GM19463 (cell line): ENCODE measurements at regions not wholly inside any gene's neighbourhood (a gene's known extent, or its start where the extent isn't known, plus 50 kb on each side); places are given as distances from the start of the nearest gene placed in this dataset.
"Not testable (repeated sequence)": the region's sequence is repeated elsewhere in the genome, so short reads cannot be mapped to it uniquely, and the experiment has no call there.

Experiments
- ATAC-seq: cut with Tn5 transposase; IDR thresholded peaks from one replicate; pipeline ENCODE4 v1.9.1; 2021; ENCODE audit warnings: mild to moderate bottlenecking, moderate library complexity; ENCODE audit not compliant: unreplicated experiment

DNA sequence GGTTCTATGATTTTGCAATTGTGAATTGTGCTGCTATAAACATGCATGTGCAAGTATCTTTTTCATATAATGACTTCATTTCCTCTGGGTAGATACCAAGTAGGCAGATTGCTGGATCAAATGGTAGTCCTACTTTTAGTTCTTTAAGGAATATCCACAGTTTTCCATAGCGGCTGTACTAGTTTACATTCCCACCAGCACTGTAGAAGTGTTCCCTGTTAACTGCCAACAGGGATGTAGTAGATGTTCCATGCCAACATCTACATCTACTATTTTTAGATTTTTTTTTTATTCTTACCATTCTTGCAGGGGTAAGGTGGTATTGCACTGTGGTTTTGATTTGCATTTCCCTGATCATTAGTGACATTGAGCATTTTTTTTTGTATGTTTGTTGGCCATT is 100.5 kb upstream of the SGCD start:
- not testable (repeated sequence) for ATAC-seq

DNA sequence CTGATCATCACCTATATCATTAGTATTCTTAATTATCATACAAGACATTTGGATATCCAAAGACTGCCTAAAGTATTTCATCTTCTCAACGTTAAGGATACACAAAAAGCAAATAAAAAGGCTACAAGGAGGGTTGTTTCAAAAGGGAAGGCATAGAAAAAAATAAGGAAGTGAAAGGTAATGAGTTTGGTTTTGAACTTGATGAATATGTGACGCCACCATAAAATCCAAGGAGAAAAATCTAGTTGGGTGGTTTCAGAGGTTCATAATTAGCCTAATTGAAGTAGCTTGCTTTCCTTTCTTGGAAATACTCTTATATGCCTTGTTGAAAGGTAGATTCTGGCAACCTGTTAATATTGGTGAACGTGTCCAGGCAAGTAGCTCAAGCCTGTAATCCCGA is 96.1 kb upstream of the SGCD start:
- no peak for ATAC-seq

DNA sequence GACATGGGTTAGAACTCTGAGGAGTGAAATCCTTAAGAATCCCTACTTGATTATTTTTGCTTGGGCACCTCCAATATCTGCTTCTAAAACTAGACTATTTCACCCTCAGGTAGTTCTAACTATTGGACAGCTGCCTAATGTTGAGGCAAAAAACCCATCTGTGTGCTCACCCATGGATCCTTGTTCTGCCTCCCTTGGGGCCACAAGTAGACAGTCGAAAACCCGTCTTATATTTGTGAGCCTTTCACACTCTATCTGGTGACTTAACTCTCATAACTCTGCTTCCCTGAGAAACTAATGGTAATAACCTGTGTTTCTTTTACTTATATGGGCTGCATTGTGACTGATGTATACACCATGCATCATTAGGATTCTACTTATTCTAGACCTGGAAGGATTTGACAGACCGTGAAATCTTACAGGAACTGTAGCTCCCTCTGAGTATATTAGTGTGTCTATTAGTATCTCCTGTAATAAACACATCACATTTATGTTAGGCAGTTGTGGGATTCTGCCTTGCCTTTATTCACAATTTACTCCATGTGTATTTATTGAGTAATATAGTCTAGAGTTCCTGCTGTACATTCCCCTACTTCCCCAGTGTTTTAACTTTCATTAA is 94.6 kb upstream of the SGCD start:
- ATAC-seq, result no peak

DNA sequence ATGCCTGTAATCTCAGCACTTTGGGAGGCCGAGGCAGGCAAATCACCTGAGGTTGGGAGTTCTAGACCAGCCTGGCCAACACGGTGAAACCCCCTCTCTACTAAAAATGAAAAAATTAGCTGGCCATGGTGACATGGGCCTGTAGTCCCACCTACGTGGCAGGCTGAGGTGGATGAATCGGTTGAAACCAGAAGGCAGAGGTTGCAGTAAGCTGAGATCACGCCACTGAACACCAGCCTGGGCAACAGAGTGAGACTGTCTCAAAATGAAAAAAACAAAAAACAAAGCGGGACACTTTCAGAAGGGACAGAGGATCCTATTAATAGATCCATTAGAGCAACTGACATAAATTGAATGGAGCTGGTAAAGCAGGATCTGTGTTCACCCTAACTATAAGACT is 89.6 kb upstream of the SGCD start:
- ATAC-seq, result no peak

DNA sequence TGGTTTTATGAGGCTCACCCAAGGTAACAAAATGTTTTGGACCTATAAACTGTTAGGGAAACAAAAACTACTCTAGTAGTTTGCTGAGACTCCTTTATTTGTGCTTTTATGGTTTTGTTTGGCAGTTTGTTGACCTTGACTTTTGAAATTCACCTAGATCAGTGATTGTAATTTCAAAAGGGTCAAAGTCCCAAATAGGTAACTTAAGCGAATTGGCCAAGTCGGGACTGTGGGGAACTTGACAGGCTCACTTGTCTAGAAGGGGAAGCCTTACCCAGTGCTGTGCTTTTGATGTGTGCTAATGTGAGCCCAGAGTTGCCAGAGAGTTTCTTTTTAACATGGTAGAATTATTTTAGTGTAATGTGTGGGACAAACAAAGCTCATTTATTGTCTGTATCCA is 87.2 kb upstream of the SGCD start:
- ATAC-seq, result no peak

DNA sequence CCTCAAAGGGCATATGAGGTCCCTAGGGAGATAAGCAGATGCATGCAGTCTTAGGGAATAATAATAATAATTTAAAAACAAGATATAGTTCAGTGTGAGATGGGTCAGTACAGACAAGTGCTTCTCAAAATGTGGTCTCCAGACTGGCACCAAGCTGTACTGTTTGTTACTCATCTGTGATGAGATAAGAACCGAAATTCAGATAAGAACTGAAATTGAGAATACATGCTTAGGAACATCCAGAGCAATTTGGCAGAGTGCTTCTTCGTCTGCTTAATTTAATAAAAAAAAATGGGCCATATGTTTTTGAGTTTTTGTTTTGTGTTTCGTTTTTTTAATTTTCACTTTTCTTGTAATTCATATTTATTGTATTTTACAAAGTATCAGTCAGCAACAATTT is 86.5 kb upstream of the SGCD start:
- ATAC-seq, result no peak

DNA sequence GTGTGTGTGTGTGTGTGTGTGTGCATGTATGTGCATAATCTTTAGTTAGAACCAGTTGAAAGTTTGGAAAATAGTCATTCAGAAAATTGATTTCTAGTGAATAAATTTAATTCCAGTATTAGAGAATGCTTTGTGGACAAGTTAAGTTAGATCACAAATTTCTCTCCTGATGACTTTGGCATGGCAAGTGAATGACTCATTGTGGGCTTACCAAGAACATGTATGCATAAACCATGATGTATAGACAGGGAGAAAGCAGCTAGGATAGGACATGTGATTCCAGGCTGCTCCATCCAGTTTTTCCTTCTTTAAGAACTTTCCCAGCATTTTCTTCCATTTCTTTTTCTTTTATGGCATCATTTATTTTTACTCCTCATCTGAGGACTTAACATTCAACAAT is 85.7 kb upstream of the SGCD start:
- ATAC-seq, result no peak

DNA sequence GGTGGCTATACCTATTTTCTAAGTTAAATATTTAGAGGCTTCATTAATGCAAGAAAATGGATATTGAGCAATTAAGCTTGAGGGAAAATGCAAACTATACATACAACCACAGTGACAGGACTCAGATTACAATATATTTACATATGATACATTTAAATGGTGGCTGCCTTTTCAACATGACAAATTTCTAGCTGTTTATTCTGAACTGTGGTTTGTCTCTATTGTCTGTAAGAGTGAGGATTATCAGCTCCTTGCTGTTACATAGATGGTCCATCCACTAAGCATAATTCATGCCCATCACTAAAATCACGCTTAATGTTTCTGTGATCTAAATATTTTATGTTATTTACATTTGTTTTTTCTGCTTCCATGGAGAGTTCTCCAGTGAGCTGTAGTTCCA is 81.1 kb upstream of the SGCD start:
- no peak for ATAC-seq

DNA sequence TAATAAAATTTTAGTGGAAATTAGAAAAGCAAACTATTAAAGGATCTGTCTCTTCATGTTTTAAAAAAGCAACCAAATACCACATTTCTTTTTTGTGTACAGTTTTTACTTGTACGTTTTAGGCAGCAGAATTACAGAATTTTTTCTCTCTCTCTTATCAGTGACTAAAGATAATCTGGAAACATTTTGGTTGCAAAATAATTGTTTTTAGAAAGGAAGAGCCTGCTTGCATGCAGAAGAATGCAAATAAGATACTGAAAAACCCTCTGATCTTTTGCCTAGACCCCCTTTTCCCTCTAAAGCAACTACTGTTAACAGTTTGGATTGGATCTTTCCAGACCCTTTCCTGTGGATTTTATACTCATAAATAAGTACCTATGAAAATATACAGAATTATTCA is 75.9 kb upstream of the SGCD start:
- ATAC-seq, result no peak

DNA sequence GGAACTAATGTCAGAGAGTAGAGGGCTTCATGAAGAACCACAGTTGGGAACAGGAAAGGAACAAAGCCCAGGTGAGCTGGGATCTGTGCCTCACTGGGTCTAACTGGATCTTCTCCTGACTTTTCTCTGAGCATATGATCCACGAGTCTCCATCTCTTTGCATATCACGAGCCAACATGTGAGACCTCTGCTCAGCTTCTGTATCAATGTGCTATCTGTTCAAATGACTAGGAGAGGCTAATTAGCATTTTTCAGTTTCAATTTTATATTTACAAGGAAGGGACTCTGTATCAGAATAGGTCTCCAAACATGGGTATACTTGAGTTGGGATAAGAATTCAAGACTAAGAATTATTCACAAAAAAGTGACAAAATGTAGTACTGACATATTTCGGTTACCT is 73.8 kb upstream of the SGCD start:
- no peak for ATAC-seq

DNA sequence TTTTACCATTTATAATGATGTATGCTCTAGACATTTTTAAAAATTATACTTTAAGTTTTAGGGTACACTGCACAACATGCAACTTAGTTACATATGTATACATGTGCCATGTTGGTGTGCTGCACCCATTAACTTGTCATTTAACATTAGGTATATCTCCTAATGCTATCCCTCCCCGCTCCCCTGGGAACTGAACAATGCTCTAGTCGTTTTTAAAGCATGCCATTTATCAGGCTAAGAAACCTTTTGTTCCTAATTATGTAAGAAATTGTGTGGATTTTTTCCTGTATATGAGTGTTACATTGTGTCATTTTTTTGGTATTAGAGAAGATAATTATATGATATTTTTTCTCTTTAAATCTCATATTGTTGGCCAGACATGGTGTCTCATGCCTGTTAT is 72.8 kb upstream of the SGCD start:
- no peak for ATAC-seq

DNA sequence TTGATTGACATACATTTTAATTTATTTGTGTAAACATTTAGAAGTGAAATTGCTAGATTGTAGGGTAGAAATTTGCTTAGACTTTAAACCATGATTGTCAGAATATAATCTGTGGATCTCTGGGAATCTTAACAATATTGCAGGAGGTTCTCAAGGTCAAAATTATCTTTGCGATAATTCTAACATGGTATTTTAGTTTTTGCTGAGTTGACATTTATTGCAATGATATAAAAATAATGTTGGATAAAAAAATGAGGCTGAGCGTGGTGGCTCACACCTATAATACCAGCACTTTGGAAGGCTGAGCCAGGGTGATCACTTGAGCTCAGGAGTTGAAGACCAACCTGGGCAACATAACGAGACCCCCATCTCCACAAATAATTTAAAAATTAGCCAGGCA is 70.3 kb upstream of the SGCD start:
- ATAC-seq, result no peak

DNA sequence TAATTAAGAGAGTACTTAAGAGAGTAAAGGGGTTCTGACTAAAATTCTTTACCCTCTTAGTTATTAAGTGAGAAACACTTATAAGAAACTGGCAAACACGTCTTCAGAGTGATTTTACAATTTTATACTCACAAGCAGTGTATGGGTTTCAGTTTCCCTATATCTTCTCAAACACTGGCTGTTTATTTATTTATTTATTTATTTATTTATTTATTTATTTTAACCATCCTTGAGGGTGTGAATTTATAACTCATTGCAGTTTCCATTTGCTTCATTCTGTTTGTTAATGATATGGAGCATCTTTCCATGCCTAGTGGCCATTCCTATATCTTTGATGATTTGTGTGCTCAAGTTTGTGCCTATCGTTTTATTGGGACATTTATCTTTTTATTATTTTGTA is 68.0 kb upstream of the SGCD start:
- no peak for ATAC-seq

DNA sequence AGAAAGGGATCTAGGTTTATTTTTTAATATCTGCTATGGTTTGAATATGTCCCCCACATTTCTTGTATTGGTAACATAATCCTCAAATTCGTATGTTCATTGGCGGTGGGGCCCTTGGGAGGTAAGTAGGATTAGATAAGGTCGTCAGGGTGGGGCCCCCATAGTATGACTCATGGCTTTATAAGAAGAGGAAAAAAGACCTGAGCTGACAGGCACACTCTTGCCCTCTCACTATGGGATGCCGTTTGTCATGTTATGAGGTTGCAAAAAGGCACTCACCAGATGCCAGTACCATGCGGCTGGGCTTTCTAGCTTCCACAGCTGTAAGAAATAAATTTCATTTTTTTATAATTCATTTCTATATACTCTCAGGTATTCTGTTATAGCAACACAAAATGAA is 67.3 kb upstream of the SGCD start:
- ATAC-seq, result no peak

DNA sequence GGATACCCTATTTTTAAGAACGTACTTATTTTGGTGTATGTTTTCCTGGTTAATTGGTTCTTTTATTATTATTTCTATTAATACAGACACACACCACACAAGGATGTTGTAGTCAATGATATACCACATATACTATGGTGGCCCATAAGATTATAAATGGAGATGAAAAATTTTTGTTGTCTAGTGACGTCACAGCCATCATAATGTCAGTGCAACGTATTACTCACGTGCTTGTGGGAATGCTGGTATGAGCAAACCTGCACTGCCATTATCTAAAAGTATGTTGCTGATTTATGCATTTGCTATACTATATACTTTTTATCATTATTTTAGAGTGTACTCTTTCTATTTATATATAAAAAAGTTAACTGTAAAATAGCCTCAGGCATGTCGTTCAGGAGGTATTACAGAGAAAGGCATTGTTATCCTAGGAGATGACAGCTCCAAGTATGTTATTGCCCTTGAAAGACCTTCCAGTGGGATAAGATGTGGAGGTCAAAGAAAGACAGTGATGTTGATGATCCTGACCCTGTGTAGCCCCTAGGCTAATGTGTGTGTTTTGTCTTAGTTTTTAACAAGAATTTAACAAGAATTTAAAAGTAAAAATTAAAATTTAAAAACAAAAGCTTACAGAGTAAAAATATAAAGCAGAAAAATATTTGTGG is 65.6 kb upstream of the SGCD start:
- no peak for ATAC-seq

DNA sequence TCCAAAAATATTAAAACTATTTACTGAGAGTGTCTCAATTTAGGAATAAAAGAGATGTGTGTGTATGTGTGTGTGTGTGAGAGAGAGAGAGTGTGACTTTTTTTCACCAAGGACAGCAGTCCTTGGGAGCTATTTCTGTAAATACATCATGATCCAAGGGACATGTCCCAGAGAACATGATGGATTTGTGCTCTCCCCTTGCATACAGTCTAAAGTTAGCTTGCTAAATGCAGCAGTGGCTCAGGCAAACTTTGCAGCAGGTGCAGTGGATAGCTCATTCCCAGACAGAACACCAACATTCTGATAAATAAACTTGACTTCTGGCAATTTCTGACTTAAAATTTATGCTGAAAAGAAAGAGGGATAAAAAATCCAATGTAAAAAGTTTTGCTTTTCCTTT is 55.4 kb upstream of the SGCD start:
- no peak for ATAC-seq

DNA sequence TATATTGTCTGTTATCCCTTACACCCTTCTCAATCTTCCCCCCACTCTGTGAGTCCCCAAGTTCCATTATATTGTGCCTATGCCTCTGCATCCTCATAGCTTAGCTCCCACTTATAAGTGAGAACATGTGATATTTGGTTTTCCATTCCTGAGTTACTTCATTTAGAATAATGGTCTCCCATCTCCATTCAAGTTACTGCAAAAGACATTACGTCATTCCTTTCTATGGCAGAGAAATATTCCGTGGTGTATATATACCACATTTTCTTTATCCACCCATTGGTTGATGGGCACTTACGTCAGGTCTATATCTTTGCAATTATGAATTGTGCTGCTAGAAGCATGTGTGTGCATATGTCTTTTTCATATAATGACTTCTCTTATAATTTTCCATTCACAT is 54.8 kb upstream of the SGCD start:
- ATAC-seq, result no peak

DNA sequence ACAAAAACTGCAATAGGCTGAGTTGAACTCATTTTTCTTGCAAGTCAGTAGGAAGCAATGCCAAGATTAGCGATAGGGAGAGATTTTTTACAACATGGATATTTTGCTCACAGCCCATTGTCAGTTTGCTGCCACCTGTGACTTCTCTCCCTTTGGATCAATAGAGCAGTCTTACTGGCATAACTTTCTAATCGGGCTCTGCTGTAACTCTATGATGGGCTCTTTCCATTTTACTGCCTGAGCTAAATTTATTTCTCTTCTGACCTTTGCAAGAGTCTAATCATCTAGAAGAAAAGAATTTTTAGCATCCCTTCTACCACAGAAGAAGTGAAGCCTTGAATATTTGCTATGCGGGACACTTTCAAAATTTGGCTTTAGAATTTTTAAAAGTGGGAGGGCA is 53.6 kb upstream of the SGCD start:
- ATAC-seq, result no peak

DNA sequence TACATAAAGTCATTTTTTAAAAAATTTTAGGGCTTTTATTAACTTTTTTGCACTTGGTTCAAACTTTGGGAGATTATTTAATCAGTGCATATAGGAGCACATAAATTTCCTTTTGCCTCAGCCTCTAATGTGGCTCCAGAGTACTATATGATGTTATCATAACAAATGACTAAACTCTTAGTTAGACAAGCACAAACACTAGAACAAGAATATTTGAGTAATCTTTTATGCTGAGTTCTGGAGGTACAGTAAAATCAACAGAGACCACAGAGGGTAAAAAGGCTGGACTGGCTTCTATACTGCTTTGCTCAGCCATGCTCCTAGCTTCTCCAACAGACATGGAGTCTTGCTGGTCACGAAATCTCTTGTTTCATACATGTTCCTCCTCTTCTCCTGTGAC is 52.5 kb upstream of the SGCD start:
- ATAC-seq, result no peak
